HG02763 (cell line): ENCODE measurements at regions not wholly inside any gene's neighbourhood (a gene's known extent, or its start where the extent isn't known, plus 50 kb on each side); places are given as distances from the start of the nearest gene placed in this dataset.

Experiments used
- ATAC-seq: cut with Tn5 transposase; IDR thresholded peaks from one replicate; pipeline ENCODE4 v1.9.1; 2021; ENCODE audit warnings: mild to moderate bottlenecking, moderate library complexity; ENCODE audit not compliant: unreplicated experiment

DNA sequence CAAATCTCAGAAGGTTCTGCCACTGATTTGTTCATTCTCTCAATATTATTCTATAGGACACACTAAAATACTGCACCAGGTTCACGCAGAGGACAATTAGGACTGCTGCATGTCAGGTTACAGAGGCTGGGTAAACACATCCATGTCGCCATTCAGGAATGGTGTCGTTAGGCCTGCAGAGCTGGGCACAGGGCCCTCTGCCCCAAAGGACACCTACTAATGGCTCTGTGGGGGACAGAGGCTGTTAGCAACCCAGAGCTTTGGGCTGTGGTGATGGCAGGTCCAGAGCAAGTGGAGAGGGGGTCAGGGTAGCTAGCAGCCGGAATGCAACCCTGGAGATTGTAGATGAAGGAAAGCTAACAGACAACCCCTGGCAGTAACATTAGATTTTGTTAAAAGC, 115.9 kb downstream of the TTC32 start:
- ATAC-seq, result no peak

DNA sequence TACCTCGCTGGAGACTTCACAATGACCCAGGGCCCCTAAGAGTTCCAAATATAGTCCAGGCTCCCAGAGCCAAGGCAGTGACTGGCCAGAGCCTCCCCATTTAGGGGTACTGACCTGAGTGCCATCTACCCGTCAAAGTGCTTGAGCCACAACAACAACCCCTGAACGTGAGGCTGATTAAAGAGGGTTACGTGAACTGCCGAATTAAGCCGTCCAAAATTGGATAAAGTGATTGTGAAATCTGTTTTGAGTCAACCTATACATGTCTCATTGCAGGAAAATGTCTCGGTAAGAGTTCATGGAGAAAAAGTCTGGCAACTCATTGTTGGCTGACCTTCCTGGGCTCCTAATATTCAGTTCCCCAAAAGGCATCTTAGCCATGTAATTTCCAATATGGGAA, 116.3 kb downstream of the TTC32 start:
- no peak for ATAC-seq

DNA sequence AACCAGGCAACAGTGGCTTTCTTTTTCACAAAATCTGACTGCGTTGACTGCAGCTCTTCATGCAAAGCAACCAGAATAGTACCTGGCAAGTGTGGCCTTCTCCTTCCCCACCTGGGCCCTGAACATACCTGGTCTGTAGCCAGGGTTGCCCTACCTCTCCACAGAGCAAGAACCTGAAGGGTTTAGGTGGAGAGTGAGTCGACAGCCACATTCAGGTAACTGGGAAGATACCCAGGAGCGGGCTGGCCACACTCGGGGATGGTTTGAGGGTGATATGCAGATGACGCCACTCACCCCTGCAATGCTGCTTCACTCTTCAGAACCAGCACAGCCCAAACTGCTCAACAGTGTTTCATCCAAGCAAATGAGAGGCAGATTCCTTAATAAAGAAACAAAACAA, 117.3 kb downstream of the TTC32 start:
- no peak for ATAC-seq

DNA sequence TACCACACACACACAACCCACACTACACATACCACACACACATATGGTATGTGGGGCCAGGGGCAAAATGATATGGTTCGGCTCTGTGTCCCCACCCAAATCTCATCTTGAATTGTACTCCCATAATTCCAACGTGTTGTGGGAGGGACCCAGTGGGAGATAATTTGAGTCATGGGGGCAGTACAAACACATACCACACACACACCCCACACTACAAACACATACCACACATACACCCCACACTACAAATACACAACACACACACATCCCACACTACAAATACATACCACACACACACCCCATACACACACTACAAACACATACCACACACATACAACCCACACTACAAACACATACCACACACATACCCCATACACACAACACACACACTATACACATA, 117.8 kb downstream of the TTC32 start:
- ATAC-seq, result no peak

DNA sequence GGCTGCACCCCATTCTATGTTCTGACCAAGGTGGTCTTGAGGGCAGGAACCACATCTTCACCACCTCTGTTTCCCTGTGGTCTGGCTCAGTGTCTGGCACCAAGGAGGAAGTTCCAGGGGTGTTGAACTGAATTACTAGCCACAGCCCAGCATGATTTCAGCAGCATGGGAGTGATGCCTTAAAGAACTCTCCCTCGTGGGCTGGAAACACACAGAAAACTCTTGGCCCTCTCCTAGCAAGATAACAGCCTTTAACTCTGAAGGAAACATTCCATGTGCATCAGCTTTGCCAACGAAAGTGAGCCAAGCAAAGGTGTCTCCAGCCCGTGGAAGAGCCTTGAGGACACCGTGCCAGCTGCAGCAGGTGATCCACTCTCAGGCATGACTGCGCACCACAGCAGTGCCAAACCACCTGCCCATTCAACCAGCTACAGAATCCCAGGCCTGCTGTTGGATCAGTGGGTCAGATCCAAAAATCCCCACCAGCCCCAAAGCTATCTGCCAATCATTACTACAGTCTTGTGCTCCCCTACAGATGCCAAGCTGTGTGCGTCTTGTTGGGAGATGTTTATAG, 124.8 kb downstream of the TTC32 start:
- ATAC-seq, result no peak

DNA sequence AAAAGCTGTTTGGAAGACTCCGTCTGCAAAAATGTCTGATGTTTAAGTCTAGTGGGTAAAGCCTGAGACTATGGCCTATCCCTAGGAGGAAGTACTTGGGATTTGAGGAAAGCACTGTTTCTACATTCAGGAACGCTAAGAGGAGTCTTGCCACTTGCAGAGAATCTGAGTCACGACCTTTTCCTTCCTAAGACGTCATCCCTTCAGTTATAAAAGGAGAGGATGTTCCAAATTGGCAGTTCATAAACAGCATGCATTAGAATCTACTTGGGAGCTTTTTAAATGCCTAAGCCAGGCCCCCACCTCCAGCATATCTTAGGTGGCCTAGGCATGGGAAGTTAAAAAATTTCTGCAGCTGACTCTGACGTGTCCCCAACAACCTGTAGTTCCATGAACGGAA, 125.9 kb downstream of the TTC32 start:
- ATAC-seq, result no peak

DNA sequence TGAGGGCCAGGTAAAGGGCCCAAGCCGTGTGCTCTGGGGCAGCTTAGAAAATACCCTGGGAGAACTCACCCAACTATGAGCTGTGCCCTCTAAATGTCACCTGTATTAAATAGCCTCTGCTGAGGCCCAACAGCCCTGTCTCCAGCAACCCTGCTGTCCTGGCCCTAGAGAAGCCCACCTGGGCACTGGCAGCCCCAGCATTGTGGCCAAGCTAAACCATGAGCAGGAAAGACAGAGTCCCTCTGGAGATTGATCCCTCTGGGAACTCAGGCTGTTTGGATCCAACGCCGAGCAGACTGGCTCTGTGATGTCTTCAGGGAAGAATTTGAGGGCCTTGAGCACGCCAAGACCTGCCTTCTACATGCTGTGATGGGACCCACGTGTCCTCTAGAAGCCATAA, 126.5 kb downstream of the TTC32 start:
- no peak for ATAC-seq

DNA sequence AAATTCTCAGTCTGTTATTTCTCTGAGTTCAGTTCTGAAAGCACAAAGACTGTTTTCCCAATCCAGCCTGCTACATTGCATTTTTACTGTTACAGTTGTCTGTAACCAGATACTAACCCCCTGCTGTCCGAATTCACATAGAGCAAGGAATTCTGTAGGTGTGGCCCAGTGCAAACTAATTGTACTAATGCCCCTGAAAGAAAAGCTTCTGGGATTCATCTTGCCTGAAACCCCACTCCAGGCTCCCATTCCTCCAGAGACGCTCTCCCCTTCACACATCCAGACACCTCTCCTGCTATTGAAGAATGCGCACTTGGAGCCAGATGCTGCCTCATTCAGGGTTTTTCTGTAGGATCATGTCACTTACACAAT, 127.0 kb downstream of the TTC32 start:
- ATAC-seq, result no peak

DNA sequence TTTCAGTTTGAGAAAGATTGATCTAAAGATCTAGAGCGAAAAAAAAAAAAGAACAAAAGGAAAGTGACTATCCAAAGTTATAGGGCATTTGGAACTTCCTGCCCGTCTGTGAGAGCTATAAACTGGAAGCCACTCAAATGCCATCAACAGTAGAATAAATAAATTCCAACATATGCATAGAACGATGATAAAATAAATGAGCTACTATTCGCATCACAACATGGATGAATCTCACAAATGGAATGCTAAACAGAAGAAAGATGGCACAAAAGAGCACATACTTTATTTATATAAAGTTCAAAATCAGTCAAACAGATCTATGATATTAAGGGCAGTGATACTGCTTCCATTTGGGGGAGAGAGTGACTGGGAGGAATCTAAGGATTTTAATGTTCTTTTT, 128.8 kb downstream of the TTC32 start:
- no peak for ATAC-seq

DNA sequence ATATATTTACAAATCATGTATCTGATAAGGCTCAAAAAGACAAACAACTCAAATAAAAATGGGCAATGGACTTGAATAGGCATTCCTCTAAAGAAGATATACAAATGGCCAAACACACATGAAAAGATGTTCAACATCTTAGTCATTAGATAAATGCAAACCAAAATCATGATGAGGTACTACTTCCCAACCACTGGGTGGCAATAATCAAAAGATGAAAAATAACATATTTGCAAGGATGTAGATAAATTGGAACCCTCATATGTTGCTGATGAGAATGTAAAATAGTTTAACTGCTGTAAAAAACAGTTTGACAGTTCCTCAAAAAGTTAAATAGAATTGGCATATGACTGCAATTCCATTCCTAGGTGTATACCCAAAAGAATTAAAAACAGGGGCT, 132.3 kb downstream of the TTC32 start:
- ATAC-seq, result no peak

DNA sequence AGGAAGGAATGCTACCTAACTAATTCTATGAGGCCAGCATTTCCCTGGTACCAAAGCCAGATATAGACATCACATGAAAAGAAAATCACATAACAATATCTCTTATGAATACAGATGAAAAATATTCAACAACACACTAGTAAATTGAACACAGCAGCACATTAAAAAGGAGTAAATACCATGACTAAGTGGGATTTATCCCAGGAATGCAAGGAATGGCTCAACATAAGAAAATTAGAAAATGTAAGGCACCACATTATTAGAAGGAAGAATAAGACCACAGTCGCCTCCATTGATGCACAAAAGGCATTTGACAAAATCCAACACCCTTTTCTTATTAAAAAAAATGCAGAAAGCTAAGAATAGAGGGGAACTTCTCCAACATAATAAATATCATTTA, 133.9 kb downstream of the TTC32 start:
- ATAC-seq, result no peak

DNA sequence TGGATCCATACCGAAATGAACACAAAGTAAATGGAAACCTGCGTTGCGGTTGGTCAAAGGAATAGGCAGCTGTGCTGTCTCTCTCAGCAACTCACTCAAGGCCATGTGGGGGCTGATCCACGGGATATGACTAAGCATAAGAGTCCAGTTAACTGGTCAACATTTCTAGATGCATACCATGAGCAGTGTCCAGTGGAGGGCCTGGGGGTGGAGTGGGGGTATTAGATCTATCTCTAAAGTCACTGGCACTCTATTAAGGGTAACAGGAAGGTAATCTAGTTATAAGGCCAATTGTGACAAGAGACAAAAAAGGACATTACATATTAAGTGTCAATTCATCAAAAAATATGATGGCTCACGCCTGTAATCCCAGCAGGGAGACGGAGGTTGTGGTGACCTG, 136.8 kb downstream of the TTC32 start:
- ATAC-seq, result no peak

DNA sequence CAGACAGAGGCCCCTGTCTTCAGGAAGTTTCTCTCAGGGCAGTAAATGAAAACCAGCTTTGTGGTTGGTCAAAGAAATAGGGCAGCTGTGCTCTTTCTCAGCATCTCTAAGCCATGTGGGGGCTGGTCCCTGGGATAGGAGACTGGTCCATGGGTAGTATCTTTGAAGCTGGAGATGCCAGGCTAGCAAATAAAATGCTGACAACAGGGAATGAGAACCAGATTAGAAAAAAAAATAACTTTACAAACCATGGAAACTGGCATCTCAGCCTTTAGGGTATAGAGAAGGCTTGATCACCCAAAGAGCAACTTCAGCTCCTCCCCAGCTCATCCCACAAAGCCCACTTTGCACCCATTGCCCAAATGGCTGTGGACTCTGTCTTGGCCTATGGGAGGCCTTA, 138.1 kb downstream of the TTC32 start:
- no peak for ATAC-seq

DNA sequence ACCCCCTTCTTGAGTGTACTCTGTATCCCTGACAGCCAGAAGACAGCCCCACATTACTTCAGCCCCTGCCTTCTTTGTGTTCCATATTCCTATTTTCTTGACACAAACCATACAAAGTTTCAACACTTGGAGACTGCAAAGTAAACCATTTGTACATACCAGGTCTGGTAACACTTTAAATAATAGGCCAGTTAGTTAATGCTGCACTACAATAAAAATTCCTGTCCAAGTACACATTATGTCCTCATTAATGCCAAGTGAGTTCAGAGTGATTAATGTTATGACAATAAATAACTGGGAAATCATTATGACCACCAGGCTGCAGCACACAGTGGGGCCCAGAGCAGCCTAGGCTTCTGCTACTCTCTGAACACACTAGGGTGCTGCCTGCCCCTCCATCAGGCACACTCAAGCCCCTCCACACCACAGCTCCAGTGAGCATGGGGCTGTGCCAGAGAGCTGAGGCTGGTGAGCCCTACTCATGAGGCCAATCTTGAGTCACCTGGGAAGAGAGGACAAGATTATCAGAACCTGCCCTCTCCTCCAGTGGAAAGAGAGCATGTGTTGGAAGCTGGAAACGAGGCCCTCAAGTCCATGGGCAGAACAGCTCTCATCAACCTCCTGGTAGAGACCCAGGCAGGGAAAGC, 138.7 kb downstream of the TTC32 start:
- no peak for ATAC-seq

DNA sequence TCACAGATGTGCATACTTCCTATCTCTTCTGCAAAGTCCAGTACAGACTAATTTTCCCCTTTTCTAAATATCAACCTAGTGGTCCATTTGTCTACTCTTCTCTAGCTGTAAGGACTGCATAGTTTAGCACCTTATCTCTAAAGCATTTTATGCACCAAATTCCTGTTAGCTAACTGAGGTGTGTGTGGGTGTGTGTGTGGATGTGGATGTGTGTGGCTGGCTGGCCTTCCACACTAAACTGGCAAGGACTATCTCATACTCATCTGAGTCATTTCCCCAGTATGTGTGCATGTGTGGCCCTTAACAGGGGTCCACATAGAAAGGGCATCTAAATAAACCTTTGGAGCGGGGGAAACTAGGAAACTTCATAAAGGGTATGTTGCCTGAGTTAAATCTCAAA, 139.6 kb downstream of the TTC32 start:
- no peak for ATAC-seq

DNA sequence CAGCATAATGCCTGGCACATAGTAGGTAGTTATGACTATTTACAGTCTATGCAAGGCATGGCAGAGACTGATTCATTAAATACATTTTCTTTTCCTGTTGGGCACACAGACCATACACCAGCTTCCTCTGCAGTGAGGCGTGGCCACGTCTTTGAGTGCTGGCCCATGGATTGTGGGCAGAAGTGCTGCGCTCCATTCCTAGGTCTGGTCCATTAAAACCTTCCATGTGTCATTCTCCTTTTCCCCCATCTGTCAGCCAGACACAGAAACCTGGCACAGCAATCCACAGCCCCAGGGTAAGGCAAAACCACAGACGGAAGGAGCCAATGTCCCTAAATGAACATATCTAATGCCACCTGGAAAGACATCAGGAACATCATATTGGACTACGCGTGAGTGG, 141.9 kb downstream of the TTC32 start:
- no peak for ATAC-seq

DNA sequence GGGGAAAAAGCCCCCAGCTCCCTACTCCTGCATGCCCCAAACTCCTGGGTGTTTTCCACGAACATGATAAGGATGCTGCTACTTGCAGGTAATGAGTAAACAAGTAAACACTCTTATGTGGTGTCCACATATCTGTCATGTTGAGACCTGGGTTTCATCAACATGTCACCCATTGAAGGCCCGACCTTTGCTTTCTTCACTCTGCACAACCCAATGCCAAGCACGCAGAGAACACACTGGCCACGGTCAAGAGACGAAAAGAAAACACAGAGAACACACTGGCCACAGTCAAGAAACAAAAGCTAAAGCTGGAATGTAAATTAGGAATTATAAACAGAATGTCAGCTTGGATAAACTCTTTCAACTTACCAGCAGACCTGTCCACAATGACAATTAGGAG, 143.1 kb downstream of the TTC32 start:
- no peak for ATAC-seq

DNA sequence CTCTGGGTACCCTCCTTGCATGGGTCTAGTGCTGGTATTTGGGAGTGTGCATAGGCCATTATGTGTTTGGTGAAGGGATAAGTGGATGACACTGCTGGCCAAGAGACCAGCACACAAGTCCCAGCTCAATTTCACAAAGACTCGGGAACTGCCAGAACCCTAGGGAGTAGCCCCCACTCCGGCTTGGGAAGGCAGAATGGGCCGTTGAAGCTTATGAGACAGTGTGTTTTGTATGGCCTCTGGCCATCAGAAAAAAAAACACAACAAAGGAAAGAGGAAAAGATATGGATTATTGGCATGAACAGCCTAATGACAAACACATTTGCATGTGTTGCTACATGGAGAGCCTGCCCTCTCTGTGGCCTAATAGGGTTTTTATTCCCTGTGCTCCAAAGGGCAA, 144.2 kb downstream of the TTC32 start:
- ATAC-seq, result no peak

DNA sequence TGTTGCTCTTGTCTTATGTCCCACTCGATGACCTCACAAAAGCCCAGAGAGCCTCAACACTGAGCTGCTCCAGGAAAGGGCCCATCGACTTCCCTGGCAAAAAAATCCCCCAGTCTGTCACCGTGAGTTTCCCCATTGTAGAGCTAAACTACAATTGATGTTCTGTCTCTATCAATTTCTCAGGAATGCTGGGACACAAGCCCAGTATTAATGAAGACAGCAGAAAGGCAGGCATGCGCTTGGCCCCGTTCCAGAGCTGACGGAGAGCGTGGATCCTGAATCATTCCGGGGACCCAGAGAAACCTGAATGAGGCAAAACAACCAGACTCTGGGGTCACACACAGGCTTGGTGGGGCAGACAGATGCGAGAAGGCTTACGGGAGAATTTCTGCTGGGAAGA, 146.9 kb downstream of the TTC32 start:
- ATAC-seq, result no peak

DNA sequence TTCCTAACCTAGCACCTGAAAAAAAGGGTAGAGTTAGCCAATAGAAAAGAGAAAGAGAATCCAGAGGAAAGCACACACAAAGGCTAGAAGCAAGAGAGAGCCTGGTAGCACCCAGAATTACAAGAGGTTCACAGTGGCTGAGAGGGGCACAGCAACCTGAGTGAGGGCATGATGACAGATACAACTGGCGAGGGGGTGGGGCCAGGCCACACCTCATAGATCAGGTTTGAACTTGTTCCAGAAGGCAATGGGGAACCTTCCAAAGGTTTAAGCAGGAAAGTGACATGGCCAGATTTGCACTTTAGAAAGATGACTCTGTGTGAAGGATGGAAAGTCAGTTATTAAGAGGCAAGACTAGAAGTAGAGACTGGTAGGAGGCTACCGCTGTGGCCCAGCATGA, 148.0 kb downstream of the TTC32 start:
- ATAC-seq, result no peak

DNA sequence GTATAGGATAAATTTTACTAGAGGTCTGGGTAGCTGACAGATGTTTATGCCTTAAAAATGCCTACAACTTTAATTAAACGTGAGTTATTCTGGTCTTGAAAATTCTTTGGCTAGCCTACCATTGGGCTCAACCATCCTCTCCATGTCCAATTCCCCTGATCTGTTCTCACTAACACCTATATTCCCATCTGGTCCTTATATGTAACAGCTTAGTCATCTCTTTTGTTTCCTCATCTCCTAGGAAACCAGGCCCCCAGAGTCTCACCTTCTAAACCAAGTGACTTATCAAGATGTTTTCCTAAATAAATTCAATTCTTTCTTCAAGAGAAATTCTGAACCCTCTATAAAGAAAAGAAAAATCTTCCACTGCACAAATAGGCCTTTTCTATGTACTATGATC, 148.5 kb downstream of the TTC32 start:
- no peak for ATAC-seq

DNA sequence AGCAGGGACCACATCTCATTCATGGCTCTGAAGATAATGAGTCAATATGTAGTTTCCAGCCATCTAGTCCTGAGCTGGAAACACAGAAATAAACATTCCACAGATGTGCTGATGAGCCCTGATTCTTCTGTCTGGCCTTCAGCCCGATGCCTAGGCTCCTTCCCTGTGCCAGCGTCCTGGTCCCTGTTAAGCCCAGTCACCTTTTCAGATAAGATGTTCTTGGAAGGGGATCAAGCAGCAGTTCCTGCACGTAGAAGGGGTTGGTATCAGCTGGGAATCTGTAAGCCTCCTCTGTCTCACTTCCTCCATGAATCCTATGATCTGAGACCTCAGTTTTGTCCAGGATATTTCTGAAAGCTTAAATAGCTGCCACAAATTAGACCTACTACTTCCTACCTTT, 149.3 kb downstream of the TTC32 start:
- no peak for ATAC-seq

DNA sequence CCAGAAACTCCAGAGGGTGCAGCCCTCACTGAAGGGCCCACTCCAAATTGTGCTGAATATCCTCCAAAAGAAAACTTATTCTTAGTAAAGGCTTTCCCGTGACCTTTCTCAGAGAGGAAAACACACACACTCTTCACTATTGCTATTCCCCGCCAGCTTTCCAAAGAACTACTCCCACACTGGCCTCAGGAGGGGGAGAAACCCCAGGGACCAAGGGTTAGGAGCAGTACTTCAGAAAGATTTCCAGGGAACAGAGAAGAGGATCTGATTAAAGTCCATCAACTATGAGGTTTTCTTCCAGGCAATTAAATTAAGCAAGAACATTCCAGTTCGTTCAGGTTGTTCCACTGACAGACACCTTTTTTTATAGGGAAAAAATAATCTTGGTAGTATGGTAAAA, 150.2 kb downstream of the TTC32 start:
- ATAC-seq, result no peak
